Sigmoid colon (tissue), 4 donors: ENCODE measurements at regions not wholly inside any gene's neighbourhood (a gene's known extent, or its start where the extent isn't known, plus 50 kb on each side); places are given as distances from the start of the nearest gene placed in this dataset.

ENCODE experiments used
- POLR2AphosphoS5 ChIP-seq, 4 donors: sonication (generic); formaldehyde crosslinking; IDR thresholded peaks; one replicate each; pipeline ENCODE4 v1.6.1; 2017; ENCODE audit warnings: antibody characterized with exemption in 4 of 4
- TF ChIP-seq, protein P1 (sequence below), 4 experiments: fragments of 450-650 bp in 3 of 4; fragments of 200-600 bp in 1 of 4; IDR thresholded peaks; one replicate each; pipeline ENCODE4 v1.5.1; 2016 to 2019; ENCODE audit warnings: antibody characterized with exemption in 4 of 4, mild to moderate bottlenecking in 3 of 4, moderate library complexity in 2 of 4

DNA sequence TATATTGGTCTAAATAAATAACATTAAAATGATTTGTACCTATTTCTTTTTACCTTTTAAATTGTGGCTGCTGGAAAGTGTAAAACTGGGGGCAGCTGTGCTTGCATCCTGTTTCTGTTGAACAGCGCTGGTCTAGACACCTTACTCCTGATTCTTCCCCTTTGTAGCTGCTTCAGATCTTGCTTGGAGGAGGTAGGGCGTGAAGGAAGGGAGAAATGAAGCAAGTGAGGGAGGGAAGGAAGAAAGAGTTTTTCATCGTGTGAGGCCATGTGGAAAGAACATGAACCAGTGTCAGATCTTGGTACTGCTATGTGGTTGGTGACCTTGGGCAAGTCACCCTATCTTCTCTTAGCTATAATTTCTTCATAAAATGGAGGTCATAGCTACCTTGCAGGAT, 89.0 kb upstream of the SEC11C start:
- TF ChIP-seq POLR2AphosphoS5 (IDR thresholded peaks at IDR 0.05) = no peak
- TF ChIP-seq, protein P1, sequence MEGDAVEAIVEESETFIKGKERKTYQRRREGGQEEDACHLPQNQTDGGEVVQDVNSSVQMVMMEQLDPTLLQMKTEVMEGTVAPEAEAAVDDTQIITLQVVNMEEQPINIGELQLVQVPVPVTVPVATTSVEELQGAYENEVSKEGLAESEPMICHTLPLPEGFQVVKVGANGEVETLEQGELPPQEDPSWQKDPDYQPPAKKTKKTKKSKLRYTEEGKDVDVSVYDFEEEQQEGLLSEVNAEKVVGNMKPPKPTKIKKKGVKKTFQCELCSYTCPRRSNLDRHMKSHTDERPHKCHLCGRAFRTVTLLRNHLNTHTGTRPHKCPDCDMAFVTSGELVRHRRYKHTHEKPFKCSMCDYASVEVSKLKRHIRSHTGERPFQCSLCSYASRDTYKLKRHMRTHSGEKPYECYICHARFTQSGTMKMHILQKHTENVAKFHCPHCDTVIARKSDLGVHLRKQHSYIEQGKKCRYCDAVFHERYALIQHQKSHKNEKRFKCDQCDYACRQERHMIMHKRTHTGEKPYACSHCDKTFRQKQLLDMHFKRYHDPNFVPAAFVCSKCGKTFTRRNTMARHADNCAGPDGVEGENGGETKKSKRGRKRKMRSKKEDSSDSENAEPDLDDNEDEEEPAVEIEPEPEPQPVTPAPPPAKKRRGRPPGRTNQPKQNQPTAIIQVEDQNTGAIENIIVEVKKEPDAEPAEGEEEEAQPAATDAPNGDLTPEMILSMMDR (IDR thresholded peaks at IDR 0.05) = no peak
